D721Med (cell line): ENCODE measurements at regions not wholly inside any gene's neighbourhood (a gene's known extent, or its start where the extent isn't known, plus 50 kb on each side); places are given as distances from the start of the nearest gene placed in this dataset.

Source experiments
- DNase-seq: peaks from one replicate; pipeline ENCODE4 v3.0.0; 2011; ENCODE audit warnings: low spot score; ENCODE audit not compliant: insufficient read length
- FAIRE-seq: peaks from 2 replicates; lab custom pipeline; 2011; peaks lifted over from hg19 to GRCh38; lab: Jason Lieb, UNC
- CTCF ChIP-seq: IDR thresholded peaks from 2 replicates; pipeline ENCODE4 v1.5.1; 2012; ENCODE audit warnings: mild to moderate bottlenecking, control low read depth; ENCODE audit not compliant: insufficient read depth; ENCODE audit errors: missing control alignments

DNA sequence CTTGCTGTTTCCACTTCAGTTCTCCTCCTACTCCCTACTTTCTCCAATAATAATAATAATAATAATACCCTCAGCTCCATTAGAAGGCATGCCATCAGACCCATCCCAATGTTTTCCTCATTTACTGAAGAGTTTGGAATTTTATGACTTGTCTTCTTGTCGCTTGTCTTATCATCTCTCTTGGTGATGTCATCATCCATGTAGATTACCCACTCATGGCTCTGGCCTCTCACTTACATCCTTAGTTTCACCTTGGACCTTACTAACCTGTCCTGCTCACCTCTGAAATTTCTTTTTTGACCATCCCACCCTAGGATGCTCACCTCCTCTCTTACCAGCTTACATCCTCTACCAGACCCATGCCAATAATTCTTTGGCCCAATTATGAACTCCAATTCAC lies 329.3 kb downstream of the ACTL7B start:
- FAIRE-seq (no peak), DNase-seq (no peak)
- TF ChIP-seq CTCF: no peak

GRCh38 chr9:108525186-108525585 lies 330.6 kb downstream of the ACTL7B start:
- no peak for TF ChIP-seq CTCF
- no peak for DNase-seq
- FAIRE-seq: no peak

GRCh38 chr9:108521063-108521590 lies 334.7 kb downstream of the ACTL7B start:
- no peak for DNase-seq
- no peak for FAIRE-seq
- no peak for TF ChIP-seq CTCF

GRCh38 chr9:108519437-108519836 lies 336.3 kb downstream of the ACTL7B start:
- TF ChIP-seq CTCF: no peak
- FAIRE-seq: no peak
- no peak for DNase-seq

DNA sequence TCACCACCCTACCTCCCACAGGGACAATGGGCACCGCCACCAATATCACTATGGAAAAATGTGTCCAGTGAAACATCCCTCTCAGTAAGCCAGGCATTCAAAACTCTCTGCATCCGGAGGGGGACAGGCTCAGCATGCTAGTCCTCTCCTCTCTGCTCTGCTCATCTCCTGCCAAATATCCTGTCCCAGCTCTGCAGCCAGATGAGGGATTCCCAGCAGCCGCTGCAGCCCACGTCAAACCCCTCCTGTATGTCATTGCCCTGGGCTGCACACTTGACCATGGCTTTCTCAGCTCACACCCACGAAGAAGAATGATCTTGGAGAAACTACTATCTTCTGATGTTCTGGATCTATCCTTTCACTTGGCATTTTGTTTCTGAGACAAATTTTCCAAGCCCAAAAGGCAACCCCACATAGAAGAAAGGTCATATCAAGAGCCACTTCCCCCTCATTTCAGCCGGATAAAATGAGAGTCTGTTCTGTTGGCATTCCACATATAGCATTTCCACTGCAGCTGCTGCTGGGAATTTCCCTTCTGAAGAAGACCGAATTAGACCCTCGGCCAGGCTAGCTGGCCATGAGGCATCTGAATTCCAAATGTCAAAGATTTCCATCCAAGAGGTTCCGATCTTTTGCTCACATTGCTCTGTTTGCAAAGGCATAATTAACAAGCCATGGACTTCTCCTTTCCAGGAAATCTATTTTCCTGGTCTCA lies 338.0 kb downstream of the ACTL7B start:
- FAIRE-seq (no peak), DNase-seq (no peak)
- TF ChIP-seq CTCF: no peak

DNA sequence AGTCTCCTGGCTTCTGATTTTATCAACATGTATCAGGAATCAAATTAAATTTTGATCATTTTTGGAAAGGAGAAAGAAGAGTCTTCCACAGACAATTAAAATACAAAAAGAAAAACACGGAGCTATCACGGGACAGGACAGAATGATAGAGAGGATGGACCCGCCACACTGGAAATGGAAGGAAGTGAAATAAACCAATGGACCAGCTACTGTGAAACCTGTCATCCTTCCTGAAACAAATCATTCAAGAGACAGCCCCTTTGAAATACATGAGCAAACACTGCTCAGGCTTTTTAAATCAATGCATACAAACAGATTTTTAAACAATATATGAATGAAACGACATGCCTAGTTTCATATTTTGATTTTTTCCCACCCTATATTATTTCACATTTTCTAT lies 339.4 kb downstream of the ACTL7B start:
- no peak for FAIRE-seq
- TF ChIP-seq CTCF: no peak

DNA sequence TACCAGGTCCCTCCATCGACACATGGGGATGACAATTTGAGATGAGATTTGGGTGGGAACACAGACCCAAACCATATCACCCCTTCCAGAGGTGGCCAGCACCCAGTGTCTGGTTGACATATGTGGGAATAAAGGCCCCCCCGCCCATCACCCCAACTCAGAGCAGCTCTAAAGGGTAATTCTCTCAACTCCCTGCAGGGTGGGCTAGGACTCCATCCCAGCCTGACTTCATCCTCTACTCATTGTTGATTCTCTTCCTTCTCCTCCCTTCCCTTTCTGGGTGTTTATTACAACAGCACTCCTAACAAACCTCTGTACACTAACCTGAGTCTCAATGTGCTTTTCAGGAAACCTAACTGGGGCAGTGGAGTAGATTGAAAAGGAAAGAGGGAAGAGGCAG lies 339.9 kb downstream of the ACTL7B start:
- FAIRE-seq (no peak), DNase-seq (no peak)
- no peak for TF ChIP-seq CTCF

More for the DNA sequence above, 339.4 kb downstream of the ACTL7B start:
- DNase-seq: no peak
